Ishikawa (cell line): ENCODE measurements at regions not wholly inside any gene's neighbourhood (a gene's known extent, or its start where the extent isn't known, plus 50 kb on each side); places are given as distances from the start of the nearest gene placed in this dataset.

Experiments
- CREB1 ChIP-seq: IDR thresholded peaks from 2 replicates; pipeline ENCODE4 v1.6.1; 2012; ENCODE audit warnings: low read depth
- EP300 ChIP-seq: IDR thresholded peaks from 2 replicates; pipeline ENCODE4 v1.6.1; 2012; ENCODE audit warnings: borderline replicate concordance
- YY1 ChIP-seq: IDR thresholded peaks from 2 replicates; pipeline ENCODE4 v1.6.1; 2012; ENCODE audit warnings: low read depth
- TF ChIP-seq, protein P1 (sequence below): IDR thresholded peaks from 2 replicates; pipeline ENCODE4 v1.6.1; 2012

DNA sequence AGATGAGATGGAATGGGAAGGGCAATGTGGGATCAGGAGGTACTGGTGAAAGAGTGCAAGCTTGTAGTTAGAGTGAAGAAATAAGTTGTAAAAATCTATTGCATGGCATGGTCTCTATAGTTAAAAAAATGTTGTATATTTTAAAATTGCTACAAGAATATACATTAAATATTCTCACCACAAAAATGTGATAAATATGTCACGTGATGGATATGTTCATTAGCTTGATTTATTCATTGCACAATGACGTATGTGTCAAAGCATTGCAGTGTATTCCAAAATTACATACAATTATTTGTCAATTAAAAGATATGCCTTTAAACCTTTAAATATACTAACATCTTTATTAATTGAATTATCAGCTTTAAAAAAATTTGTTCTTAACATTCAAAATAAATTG lies 1607.1 kb downstream of the REEP3 start:
- no peak for TF ChIP-seq CREB1
- TF ChIP-seq, protein P1, sequence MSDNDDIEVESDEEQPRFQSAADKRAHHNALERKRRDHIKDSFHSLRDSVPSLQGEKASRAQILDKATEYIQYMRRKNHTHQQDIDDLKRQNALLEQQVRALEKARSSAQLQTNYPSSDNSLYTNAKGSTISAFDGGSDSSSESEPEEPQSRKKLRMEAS: no peak
- TF ChIP-seq YY1: no peak
- TF ChIP-seq EP300: no peak
